ENCODE measurements at regions not wholly inside any gene's neighbourhood (a gene's known extent, or its start where the extent isn't known, plus 50 kb on each side); places are given as distances from the start of the nearest gene placed in this dataset.
"Not testable (repeated sequence)": the region's sequence is repeated elsewhere in the genome, so short reads cannot be mapped to it uniquely, and the experiment has no call there.

DNA sequence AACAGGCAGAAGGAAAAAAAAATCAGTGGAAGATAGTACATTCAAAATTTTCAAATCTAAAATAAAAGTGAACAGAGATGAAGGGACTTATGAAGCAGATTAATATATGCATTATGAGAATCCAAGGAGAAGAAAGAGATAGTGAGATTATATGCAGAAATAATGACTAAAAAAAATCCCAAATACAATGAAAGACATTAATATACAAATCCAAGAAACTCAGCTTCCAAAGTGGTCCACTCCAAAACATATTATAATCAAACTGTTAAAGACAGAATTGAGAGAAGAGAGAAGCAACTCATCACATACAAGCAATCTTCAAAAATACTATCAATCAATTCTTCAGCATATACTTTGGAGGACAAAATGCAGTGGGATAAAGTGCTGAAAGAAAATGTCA, 73.5 kb upstream of the CARMIL1 start (continued):
- TF ChIP-seq, protein P1, sequence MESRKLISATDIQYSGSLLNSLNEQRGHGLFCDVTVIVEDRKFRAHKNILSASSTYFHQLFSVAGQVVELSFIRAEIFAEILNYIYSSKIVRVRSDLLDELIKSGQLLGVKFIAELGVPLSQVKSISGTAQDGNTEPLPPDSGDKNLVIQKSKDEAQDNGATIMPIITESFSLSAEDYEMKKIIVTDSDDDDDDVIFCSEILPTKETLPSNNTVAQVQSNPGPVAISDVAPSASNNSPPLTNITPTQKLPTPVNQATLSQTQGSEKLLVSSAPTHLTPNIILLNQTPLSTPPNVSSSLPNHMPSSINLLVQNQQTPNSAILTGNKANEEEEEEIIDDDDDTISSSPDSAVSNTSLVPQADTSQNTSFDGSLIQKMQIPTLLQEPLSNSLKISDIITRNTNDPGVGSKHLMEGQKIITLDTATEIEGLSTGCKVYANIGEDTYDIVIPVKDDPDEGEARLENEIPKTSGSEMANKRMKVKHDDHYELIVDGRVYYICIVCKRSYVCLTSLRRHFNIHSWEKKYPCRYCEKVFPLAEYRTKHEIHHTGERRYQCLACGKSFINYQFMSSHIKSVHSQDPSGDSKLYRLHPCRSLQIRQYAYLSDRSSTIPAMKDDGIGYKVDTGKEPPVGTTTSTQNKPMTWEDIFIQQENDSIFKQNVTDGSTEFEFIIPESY (IDR thresholded peaks at IDR 0.05): no peak

DNA sequence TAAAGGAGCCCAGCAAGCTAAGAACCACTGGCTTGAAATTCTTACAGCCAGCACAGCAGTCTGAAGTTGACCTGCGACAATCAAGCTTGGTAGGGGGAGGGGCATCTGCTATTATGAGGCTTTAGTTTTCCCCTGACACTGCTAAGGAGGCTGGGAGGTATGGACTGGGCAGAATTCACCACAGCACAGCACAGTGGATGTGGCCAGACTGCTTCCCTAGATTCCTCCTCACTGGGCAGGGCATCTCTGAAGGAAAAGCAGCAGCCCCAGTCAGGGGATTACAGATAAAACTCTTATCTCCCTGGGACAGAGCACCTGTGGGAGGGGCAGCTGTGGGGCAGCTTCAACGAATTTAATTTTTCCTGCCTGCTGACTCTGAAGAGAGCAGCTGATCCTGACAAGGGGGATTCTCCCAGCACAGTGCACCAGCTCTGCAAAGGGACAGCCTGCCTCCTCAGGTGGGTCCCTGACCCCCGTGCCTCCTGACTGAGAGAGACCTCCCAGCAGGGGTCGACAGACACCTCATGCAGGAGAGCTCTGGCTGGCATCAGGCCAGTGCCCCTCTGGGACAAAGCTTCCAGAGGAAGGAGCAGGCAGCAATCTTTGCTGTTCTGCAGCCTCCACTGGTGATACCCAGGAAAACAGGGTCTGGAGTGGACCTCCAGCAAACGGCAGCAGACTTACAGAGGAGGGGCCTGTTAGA, 71.6 kb upstream of the CARMIL1 start:
- not testable (repeated sequence) for H3K27ac ChIP-seq (ENCODE audit: low read depth in 1 of 2, low read length in 2 of 2); H3K9me3 ChIP-seq (ENCODE audit: control insufficient read depth in 4 of 4, low read length in 3 of 4); DNase-seq (ENCODE audit: low spot score); H3K9ac ChIP-seq (ENCODE audit: low read depth in 1 of 2, low read length in 2 of 2); H3K36me3 ChIP-seq (ENCODE audit: control insufficient read depth in 4 of 4, insufficient read depth in 3 of 4, low read depth in 1 of 4, low read length in 3 of 4); H3K4me1 ChIP-seq (ENCODE audit: control insufficient read depth in 4 of 4, insufficient read depth in 4 of 4, low read length in 3 of 4); H3K27me3 ChIP-seq (ENCODE audit: control insufficient read depth in 4 of 4, insufficient read depth in 4 of 4, low read length in 3 of 4); H3K4me3 ChIP-seq (ENCODE audit: low read depth in 1 of 3, low read length in 3 of 3)
- 48% methylated on average over 5 of the region's 5 CpGs for WGBS

DNA sequence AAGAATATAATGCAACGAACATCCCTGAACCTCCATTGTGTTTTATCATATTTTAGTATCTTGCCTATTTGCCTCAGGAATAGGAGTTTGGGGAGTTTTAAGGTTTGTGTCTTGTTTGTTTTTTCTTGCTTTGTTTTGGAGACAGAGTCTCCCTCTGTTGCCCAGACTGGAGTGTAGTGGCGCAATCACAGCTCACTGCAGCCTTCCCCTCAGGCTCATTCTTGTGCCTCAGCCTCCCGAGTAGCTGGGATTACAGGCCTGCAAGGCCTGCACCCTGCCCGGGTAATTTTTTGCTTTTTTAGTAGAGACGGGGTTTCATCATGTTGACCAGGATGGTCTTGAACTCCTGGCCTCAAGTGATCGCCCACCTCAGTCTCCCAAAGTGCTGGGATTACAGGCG, 63.3 kb upstream of the CARMIL1 start:
- H3K4me3 ChIP-seq (ENCODE audit: low read depth in 1 of 3, low read length in 3 of 3): no peak overlapping the region
- H3K4me1 ChIP-seq (ENCODE audit: control insufficient read depth in 4 of 4, insufficient read depth in 4 of 4, low read length in 3 of 4): peaks cover 0 to 6% (median 3%) of the 10 kb centered on the region in 4 donors
- WGBS: 95% methylated on average over 7 of the region's 7 CpGs
- TF ChIP-seq, protein P2, sequence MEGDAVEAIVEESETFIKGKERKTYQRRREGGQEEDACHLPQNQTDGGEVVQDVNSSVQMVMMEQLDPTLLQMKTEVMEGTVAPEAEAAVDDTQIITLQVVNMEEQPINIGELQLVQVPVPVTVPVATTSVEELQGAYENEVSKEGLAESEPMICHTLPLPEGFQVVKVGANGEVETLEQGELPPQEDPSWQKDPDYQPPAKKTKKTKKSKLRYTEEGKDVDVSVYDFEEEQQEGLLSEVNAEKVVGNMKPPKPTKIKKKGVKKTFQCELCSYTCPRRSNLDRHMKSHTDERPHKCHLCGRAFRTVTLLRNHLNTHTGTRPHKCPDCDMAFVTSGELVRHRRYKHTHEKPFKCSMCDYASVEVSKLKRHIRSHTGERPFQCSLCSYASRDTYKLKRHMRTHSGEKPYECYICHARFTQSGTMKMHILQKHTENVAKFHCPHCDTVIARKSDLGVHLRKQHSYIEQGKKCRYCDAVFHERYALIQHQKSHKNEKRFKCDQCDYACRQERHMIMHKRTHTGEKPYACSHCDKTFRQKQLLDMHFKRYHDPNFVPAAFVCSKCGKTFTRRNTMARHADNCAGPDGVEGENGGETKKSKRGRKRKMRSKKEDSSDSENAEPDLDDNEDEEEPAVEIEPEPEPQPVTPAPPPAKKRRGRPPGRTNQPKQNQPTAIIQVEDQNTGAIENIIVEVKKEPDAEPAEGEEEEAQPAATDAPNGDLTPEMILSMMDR (IDR thresholded peaks at IDR 0.05; ENCODE audit: low read depth, low read length, missing input control): no peak
- TF ChIP-seq GABPA (IDR thresholded peaks at IDR 0.05 in 1 of 2, conservative IDR thresholded peaks at IDR 0.05 in 1 of 2) (no peak), HNF4A (conservative IDR thresholded peaks at IDR 0.05) (no peak), FOXA1 (IDR thresholded peaks at IDR 0.05) (no peak), FOXA2 (IDR thresholded peaks at IDR 0.05) (no peak), TAF1 (conservative IDR thresholded peaks at IDR 0.05) (no peak), RAD21 (IDR thresholded peaks at IDR 0.05) (no peak), HNF4G (IDR thresholded peaks at IDR 0.05) (no peak), RXRA (IDR thresholded peaks at IDR 0.05) (no peak), EGR1 (IDR thresholded peaks at IDR 0.05; ENCODE audit: low read depth in 2 of 2) (no peak), SP1 (IDR thresholded peaks at IDR 0.05) (no peak), NR2F2 (IDR thresholded peaks at IDR 0.05) (no peak), JUND (IDR thresholded peaks at IDR 0.05) (no peak), YY1 (IDR thresholded peaks at IDR 0.05) (no peak)
- TF ChIP-seq, protein P3, sequence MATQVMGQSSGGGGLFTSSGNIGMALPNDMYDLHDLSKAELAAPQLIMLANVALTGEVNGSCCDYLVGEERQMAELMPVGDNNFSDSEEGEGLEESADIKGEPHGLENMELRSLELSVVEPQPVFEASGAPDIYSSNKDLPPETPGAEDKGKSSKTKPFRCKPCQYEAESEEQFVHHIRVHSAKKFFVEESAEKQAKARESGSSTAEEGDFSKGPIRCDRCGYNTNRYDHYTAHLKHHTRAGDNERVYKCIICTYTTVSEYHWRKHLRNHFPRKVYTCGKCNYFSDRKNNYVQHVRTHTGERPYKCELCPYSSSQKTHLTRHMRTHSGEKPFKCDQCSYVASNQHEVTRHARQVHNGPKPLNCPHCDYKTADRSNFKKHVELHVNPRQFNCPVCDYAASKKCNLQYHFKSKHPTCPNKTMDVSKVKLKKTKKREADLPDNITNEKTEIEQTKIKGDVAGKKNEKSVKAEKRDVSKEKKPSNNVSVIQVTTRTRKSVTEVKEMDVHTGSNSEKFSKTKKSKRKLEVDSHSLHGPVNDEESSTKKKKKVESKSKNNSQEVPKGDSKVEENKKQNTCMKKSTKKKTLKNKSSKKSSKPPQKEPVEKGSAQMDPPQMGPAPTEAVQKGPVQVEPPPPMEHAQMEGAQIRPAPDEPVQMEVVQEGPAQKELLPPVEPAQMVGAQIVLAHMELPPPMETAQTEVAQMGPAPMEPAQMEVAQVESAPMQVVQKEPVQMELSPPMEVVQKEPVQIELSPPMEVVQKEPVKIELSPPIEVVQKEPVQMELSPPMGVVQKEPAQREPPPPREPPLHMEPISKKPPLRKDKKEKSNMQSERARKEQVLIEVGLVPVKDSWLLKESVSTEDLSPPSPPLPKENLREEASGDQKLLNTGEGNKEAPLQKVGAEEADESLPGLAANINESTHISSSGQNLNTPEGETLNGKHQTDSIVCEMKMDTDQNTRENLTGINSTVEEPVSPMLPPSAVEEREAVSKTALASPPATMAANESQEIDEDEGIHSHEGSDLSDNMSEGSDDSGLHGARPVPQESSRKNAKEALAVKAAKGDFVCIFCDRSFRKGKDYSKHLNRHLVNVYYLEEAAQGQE (IDR thresholded peaks at IDR 0.05): no peak
- TF ChIP-seq, protein P1 (IDR thresholded peaks at IDR 0.05): no peak
- TF ChIP-seq, protein P4, sequence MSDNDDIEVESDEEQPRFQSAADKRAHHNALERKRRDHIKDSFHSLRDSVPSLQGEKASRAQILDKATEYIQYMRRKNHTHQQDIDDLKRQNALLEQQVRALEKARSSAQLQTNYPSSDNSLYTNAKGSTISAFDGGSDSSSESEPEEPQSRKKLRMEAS (IDR thresholded peaks at IDR 0.05): no peak
- TF ChIP-seq, protein P5, sequence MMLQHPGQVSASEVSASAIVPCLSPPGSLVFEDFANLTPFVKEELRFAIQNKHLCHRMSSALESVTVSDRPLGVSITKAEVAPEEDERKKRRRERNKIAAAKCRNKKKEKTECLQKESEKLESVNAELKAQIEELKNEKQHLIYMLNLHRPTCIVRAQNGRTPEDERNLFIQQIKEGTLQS (IDR thresholded peaks at IDR 0.05): no peak
- H3K9ac ChIP-seq (ENCODE audit: low read depth in 1 of 2, low read length in 2 of 2): no peak overlapping the region
- no peak for DNase-seq (ENCODE audit: low spot score)
- no peaks in the 10 kb centered on the region for H3K9me3 ChIP-seq (ENCODE audit: control insufficient read depth in 4 of 4, low read length in 3 of 4)
- no peaks in the 10 kb centered on the region for H3K36me3 ChIP-seq (ENCODE audit: control insufficient read depth in 4 of 4, insufficient read depth in 3 of 4, low read depth in 1 of 4, low read length in 3 of 4)
- no peaks in the 10 kb centered on the region for H3K27me3 ChIP-seq (ENCODE audit: control insufficient read depth in 4 of 4, insufficient read depth in 4 of 4, low read length in 3 of 4)
- no peak overlapping the region for H3K27ac ChIP-seq (ENCODE audit: low read depth in 1 of 2, low read length in 2 of 2)

Measured in liver (tissue), 8 donors.